HG03521 (cell line): ENCODE measurements at regions not wholly inside any gene's neighbourhood (a gene's known extent, or its start where the extent isn't known, plus 50 kb on each side); places are given as distances from the start of the nearest gene placed in this dataset.
"Not testable (repeated sequence)": the region's sequence is repeated elsewhere in the genome, so short reads cannot be mapped to it uniquely, and the experiment has no call there.

Source experiments
- ATAC-seq: cut with Tn5 transposase; IDR thresholded peaks from one replicate; pipeline ENCODE4 v1.9.1; 2021; ENCODE audit warnings: mild to moderate bottlenecking, moderate library complexity; ENCODE audit not compliant: unreplicated experiment

DNA sequence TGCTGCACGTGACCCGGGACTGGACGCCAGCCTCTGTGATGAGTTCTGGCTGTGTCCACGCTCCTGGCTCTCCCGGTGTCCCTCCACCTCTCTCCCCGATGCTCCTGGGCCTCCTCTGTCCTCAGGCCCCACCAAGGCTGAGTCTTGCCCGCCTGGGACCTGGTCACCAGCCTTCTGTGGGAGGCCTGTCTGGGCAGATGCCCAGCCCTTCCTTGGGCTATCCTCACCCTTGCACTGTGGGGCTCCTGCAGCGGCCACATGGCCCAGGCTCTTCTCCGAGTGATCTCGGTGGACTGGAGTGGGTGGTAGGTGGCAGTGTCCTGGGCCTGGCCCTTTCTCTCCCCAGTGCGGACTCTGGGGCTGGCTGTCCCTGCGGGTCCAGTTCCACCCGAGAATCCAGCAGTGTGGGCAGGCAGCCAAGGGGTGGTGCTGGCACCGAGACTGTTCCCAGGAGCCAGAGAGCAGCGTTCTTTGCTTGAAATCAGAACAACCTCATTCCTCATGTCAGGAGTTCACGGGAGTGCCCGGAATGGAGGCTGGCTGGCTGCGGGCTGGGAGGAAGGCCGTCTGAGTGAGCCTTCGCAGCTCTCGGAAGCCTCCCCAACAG is 94.6 kb downstream of the TMEM121 start:
- not testable (repeated sequence) for ATAC-seq

DNA sequence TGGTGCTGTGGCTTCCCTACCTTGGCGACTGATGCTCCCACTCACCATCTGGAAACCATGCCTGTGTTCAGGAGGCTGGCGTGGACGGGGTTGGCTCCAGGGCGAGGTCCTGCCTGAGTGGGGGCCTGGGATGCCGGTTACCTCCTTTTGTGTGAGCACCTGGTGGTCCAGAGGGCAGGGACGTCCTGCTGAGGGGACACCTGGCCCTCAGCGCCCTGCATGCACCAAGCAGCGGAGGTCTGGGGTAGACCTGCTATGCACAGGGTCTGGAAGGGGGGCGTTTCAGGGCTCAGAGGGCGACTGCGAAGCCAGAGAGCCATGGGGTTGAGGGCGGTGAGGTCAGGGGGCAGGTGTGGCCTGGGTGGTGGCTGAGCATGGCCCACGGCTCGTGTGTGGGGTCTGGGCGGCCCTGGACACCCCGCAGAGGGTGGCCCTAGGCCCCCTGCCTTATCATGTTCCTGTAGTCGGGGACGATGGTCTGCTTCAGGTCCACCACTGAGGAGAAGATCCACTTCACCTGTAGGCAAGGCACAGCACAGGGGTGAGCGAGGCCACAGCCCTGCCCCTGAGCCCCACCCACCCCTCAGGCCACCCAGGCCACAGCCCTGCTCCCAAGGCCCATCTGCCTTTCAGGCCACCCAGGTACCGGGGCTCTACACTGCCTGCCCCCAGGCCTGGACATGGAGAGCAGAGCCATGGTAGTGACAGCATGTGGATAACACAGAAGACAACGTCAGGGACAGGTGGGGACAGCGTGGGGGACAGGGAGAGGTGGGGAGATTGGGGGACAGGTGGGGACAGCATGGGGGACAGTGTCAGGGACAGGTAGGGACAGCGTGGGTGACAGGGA is 95.3 kb downstream of the TMEM121 start:
- ATAC-seq = not testable (repeated sequence)

DNA sequence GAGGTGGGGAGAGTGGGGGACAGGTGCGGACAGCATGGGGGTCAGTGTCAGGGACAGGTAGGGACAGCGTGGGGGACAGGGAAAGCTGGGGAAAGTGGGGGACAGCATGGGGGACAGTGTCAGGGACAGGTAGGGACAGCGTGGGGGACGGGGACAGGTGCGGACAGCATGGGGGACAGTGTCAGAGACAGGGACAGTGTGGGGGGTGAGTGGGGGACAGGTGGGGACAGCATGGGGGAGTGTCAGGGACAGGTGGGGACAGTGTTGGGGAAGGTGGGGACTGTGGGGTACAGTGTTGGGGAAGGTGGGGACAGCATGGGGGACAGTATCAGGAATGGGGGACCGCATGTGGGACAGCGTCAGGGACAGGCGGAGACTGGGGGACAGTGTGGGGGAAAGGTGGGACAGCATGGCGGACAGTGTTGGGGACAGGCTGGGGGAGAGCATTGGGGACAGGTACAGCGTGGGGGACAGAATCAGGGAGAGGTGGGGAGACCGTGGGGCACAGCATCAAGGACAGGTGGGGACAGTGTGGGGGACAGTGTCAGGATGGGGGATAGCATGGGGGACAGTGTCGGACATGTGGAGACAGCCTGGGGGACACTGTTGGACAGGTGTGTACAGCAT is 96.1 kb downstream of the TMEM121 start:
- ATAC-seq = no peak

DNA sequence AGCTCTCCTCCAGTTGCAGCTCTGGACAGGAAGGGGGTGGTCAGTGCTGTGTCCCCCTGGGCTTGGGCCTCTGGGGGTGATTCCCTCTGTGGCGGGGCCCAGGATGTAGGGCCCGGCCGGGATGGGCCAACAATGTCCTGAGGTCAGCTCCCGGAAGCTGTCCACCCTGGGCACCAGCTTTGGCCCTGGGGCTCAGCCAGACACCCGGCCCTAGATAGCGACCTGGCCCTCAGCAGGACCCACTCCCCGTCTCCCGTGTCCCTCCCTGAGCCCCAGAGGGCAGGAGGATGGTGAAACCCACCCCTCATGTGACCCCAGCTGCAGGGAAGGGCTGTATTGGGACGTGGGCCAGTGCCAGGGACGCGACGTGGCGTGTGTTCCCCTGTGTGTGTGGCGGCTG is 96.8 kb downstream of the TMEM121 start:
- ATAC-seq = not testable (repeated sequence)

DNA sequence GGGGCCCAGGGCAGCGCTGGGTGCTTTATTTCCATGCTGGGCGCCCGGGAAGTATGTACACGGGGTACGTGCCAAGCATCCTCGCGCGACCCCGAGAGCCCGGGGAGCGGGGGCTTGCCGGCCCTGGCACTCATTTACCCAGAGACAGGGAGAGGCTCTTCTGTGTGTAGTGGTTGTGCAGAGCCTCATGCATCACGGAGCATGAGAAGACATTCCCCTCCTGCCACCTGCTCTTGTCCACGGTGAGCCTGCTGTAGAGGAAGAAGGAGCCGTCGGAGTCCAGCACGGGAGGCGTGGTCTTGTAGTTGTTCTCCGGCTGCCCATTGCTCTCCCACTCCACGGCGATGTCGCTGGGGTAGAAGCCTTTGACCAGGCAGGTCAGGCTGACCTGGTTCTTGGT is 98.0 kb downstream of the TMEM121 start:
- ATAC-seq = not testable (repeated sequence)

DNA sequence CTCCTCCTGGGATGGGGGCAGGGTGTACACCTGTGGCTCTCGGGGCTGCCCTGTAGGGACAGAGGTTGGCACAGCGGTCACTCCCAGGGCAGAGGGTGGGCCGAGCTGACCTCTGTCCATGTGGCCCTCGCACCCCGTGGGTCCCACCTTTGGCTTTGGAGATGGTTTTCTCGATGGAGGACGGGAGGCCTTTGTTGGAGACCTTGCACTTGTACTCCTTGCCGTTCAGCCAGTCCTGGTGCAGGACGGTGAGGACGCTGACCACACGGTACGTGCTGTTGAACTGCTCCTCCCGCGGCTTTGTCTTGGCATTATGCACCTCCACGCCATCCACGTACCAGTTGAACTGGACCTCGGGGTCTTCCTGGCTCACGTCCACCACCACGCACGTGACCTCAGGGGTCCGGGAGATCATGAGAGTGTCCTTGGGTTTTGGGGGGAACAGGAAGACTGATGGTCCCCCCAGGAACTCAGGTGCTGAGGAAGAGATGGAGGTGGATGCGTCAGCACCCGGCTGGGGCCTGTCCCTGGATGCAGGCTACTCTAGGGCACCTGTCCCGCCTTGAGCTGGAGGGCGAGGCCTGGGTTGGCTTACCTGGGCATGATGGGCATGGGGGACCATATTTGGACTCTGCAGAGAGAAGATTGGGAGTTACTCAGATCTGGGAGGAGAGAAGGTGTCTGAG is 98.5 kb downstream of the TMEM121 start:
- ATAC-seq = not testable (repeated sequence)

DNA sequence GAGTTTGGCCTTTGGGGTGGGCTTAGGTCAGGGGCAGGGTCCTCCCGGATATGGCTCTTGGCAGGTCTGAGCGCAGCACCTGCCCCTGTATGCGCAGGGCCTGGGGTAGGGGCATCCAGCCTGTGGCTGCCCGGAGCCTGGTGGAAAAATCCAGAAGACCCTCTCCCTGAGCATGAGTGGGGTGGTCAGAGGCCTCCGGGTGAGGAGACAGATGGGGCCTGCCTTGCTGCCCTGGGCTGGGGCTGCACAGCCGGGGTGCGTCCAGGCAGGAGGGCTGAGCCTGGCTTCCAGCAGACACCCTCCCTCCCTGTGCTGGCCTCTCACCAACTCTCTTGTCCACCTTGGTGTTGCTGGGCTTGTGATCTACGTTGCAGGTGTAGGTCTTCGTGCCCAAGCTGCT is 99.1 kb downstream of the TMEM121 start:
- not testable (repeated sequence) for ATAC-seq

DNA sequence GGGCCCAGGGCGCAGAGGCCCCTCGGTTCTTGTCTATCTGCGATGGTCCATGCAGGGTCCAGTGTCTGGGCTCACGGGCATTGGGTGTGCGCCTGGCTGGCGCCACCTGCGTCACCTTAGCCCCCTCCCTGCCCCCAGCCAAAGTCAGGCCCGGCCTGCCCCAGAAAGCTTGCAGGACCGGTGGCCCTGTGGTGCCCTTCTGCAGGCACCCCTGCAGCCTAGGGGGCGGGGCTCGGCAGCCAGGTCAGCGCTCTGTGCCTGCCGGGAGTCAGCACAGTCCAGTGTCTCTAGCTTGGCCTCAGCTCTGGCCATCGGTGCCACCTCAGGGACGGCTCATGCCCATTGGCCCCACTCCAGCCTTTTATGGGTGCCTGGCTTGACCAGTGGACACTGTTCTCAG is 99.7 kb downstream of the TMEM121 start:
- ATAC-seq = not testable (repeated sequence)

DNA sequence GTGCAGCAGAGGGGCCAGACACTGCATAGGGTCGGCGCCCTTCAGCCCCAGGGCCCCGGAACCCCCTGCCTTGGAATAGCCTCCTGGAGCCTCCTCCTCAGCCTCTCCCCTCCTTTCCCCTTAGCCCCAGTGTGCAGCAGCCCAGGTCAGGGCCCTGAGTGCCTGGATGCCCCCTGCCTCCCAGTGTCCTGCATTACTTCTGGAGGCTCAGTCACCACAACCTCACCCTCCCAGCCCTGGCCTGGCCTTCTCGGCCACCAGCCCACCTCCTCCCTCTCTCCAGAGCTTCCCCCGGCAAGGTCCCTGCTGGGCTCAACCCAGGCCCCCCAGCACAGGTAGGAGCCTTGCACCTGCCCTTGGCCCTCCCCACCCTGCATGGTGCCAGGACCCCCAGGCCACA is 100.3 kb downstream of the TMEM121 start:
- not testable (repeated sequence) for ATAC-seq

DNA sequence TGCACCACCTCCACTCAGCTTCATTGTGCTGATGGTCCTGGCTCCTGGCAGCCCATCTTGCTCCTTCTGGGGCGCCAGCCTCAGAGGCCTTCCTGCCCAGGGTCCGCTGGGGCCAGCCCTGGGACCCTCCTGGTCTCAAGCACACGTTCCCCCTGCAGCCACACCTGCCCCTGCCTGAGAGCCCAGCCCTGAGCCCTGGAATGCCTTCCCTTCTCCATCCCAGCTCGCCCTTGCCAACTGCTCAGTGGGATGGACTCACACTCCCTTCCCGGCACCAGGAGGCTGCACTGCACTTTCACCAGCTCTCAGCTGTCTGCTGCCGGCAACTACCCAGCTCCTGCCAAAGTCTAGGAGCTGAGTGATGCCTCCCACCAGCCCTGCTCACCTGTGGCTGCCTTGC is 100.9 kb downstream of the TMEM121 start:
- ATAC-seq = not testable (repeated sequence)

DNA sequence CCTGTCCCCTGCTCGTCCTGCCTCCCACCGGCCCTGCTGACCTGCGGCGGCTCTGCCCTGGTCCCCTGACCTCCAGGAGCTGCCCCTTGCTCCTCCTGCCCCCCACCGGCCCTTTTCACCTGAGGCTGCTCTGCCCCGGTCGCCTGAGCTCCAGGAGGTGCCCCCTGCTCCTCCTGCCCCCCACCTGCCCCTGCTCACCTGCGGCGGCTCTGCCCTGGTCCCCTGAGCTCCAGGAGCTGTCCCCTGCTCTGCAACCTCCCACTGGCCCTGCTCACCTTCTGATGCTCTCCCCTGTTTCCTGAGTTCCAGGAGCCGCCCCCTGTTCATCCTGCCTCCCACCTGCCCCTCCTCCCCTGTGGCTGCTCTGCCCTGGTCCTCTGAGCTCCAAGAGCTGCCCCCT is 101.3 kb downstream of the TMEM121 start:
- no peak for ATAC-seq

DNA sequence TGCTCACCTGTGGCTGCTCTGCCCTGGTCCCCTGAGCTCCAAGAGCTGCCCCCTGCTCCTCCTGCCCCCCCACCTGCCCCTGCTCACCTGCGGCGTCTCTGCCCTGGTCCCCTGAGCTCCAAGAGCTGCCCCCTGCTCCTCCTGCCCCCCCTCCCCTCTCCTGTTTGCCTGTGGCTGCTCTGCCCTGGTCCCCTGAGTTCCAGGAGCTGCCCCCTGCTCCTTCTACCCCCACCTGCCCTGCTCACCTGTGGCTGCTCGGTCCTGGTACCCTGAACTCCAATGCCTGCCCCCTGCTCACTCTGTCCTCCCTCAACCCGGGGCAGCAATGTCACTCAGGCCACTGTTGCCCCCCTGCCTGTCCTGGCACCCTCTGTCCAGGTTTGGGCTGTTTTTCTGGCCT is 101.7 kb downstream of the TMEM121 start:
- not testable (repeated sequence) for ATAC-seq

DNA sequence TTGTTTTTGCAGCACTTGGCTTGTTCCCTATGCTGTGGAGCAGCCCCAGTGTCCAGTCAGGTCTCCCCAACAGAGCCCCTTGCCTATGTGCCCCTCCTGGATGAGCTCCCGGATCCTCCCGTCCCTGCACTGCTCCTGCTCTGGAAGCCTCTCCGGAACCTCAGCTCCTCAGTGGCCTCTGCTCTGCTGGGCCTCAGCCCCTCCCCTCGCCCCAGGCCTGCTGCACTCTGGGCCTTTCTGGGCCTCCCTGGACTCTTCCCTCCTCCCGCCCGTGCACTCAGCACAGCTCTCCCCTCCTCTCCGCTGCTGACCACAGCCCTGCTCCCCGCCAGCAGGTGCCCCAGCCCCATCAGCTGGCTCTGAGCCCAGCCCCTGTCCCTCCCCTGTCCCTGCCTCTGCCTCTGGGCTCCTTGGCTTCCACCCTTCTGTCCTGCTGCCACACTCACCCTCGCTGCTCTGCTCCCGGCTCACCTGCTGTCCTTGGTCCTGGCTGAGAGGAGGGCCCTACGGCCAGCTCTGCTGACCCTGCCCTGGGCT is 102.2 kb downstream of the TMEM121 start:
- ATAC-seq = not testable (repeated sequence)

DNA sequence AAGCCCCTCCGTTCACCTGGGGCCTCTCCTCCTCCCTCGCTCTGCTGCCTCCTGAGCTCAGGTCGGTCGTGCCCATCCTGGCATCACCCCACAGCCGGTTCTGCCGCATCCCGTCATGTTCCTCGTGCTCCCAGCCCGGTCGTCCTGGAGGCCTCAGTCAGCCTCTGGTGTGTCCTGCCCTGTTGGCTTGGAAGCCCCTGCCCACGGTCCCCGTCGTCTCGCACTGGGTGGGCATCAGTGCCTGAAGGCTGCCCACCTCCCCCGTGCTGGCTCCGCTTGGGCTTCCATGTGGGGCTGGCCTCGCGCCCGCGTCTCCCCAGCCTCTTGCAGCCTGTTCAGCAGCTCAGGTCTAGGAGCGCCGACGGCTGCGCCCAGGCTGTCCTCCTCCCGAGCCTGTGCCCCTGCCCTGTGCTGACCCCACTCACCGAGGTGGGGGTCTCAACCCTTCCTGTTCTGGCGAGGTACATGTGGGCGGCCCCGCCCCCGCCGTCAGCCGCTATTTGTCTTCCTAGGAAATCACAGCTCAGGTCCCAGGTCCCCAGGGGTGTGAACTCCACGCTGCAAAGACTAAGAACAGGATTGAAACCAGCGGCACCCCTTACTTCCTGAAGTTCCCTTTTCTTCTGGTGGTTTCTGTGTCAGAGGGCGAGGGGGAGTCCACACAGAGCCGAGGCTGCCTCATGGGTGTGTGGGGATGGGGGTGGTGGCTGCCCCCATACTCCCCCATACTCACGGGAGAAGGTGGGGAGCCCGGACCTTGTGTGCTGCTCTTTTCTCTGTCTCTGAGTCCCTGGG is 102.9 kb downstream of the TMEM121 start:
- ATAC-seq = not testable (repeated sequence)

DNA sequence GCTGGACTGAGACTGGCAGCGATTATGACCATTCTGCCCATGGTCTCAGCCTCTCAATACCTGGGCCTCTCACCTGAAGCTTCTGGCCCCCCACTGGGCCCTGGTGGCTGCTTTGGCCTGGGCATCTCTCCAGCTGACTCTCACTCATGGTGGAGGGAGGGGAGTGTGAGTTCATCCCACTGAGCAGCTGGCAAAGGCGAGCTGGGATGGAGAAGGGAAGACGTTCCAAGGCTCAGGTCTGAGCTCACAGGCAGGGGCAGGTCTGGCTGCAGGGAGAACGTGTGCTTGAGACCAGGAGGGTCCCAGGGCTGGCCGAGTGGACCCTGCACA is 103.5 kb downstream of the TMEM121 start:
- ATAC-seq = no peak

DNA sequence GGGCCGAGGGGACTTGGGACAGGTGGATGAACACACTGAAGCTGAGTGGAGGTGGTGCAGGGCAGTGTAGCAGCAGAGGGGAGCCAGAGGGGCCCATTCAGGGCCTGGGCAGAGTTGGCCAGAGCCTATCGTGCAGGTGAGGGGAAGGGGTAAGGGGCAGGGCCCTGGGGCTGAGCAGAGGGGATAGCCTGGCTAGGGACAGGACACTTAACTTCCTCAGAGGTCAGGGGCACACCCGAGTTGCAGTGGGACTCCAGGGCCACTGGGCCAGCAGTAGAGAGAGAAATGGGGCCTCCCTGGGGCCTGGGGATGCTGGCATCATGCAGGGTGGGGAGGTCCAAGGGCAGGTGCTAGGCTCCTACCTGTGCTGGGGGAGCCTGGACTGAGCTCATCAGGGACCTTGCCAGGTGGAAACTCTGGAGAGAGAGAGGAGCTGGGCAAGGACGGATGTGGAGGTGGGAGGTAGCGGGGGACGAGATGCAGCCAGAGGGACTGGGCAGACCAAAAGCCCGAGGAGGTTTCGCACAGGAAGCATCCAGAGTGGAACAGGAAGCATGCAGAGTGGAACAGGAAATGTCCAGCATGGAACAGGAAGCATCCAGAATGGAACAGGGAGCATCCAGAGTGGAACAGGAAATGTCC is 104.0 kb downstream of the TMEM121 start:
- ATAC-seq = not testable (repeated sequence)

DNA sequence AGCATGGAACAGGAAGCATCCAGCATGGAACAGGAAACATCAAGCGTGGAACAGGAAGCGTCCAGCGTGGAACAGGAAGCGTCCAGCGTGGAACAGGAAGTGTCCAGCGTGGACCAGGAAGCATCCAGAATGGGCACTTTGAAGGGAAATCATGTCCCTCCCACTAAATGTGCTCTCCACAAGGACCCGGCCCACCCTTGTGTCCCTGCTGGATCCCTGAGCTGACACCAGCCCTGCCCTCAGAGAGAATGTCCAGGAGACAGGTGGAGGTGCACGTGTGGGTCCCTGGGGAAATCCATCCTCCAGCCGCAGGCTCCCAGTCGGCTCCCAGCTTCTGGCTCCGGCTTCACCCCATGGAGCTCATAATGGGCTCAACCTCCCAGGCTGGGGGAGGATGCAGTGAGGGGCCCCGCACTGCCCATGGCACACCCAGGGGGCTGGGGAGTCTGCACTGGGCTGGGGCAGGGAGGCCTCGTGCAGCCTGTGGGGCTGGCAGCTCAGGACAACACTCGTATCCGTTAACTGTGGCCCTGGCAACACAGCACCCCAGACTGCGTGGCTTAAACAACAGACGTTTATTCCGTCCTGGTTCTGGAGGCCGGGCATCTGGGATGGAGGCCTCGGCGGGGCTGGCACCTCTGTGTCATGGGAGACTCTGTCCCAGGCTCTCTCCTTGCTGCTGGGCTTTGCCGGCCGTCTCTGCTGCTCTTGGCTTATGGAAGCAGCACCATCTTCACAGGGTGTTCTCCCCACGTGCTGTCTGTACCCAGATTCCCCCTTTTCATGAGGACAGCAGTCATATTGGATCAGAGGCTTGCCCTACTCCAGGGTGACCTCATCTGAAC is 104.8 kb downstream of the TMEM121 start:
- not testable (repeated sequence) for ATAC-seq

DNA sequence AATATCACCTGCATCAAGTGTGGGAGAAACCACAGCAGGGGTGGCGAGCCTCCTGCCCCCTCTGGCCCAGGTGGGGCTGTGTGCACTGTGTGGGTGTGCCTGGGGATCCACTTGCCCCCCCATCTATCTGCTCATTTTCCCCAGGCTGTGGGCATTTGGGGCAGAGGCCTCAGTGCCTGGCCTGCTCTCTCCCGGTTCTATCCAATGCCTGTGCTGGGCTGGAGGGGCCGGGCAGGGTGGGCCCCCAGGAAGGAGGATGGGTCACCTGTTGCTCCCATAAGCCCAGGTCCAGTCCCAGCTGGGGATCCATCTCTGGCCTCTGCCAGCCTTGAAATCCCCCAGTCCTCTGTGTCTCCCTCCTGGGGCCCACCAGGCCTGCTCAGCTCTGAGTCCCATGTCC is 105.6 kb downstream of the TMEM121 start:
- ATAC-seq = no peak

DNA sequence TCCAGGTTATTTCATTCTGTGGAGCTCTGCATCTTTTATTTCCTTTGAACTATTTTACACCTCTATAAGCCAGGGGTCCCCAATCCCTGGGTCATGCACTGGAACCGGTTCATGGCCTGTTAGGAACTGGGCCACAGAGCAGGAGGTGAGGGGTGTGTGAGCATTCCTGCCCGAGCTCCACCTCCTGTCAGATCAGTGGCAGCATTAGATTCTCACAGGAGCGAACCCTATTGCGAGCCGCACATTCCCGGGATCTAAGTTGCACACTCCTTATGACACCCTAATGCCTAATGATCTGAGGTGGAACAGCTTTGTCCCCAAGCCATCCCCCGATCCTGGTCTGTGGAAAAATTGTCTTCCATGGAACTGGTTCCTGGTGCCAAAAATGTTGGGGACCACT is 107.2 kb downstream of the TMEM121 start:
- ATAC-seq = not testable (repeated sequence)
